K562 (cell line): ENCODE measurements at regions not wholly inside any gene's neighbourhood (a gene's known extent, or its start where the extent isn't known, plus 50 kb on each side); places are given as distances from the start of the nearest gene placed in this dataset.

Experiments
- ATAC-seq: fragments of 200-7000 bp; cut with Tn5 transposase; 3 replicates; pipeline ENCODE4 v1.9.1; 2020; ENCODE audit warnings: moderate library complexity
- BruUV-seq: library from RNA; stranded (reverse); fragments of 400-500 nt; replicated peaks from 2 replicates; lab custom pipeline; 2021; lab: Mats Ljungman, UMichigan
- CTCF ChIA-PET: fragments of 300-600 bp; formaldehyde crosslinking; extraction: SDS; loops from one replicate; lab custom pipeline; 2021; ENCODE audit warnings: low intra/inter-chr PET ratio; lab: Yijun Ruan, JAX
- POLR2A ChIA-PET: fragments of 300-600, 350-650 bp; sonication (Branson Sonifier 250); formaldehyde crosslinking; extraction: SDS; loops from one replicate; lab custom pipeline; 2021; ENCODE audit warnings: antibody characterized with exemption, inconsistent platforms; lab: Yijun Ruan, JAX
- DNase-seq, 4 experiments: peaks; one replicate each; pipeline versions ENCODE4 v3.0.0 to v3.0.0-alpha.2; 2011 to 2018; ENCODE audit warnings: low spot score in 3 of 4, mixed read lengths in 3 of 4; ENCODE audit errors: extremely low read depth in 1 of 4
- FAIRE-seq: peaks from 2 replicates; lab custom pipeline; 2011; peaks lifted over from hg19 to GRCh38; lab: Jason Lieb, UNC
- H2AFZ ChIP-seq: 2 replicates; pipeline ENCODE4 v1.6.0; 2011; ENCODE audit warnings: low read depth, low read length, control low read depth, inconsistent platforms
- H3K27ac ChIP-seq: fragments of 200-600 bp; 3 replicates; pipeline ENCODE4 v1.8.0; 2011; ENCODE audit warnings: low read depth, mild to moderate bottlenecking, control low read depth, inconsistent platforms, low read length, moderate library complexity, mixed read lengths; ENCODE audit errors: extremely low read depth
- H3K27me3 ChIP-seq, 2 experiments: fragments of 300-600 bp in 1 of 2; 2 replicates in 1 of 2; 3 replicates in 1 of 2; pipeline versions ENCODE4 v1.6.0 to v1.8.0; 2011; ENCODE audit warnings: inconsistent platforms in 2 of 2, low read length in 2 of 2, mild to moderate bottlenecking in 1 of 2, mixed read lengths in 1 of 2, moderate library complexity in 1 of 2; ENCODE audit not compliant: control insufficient read depth in 2 of 2, insufficient read depth in 2 of 2
- H3K36me3 ChIP-seq: fragments of 300-600 bp; 3 replicates; pipeline ENCODE4 v1.8.0; 2011; ENCODE audit warnings: mild to moderate bottlenecking, low read length, inconsistent platforms; ENCODE audit not compliant: control insufficient read depth, insufficient read depth
- H3K4me1 ChIP-seq, 2 experiments: fragments of 200-600 bp in 1 of 2; replicated peaks in 1 of 2; 2 replicates in 1 of 2; 3 replicates in 1 of 2; pipeline versions ENCODE4 v1.5.1 to v1.8.0; 2011; ENCODE audit warnings: inconsistent platforms in 2 of 2, low read length in 2 of 2, mild to moderate bottlenecking in 1 of 2, mixed read lengths in 1 of 2, moderate library complexity in 1 of 2; ENCODE audit not compliant: control insufficient read depth in 2 of 2, insufficient read depth in 2 of 2
- H3K4me2 ChIP-seq: 2 replicates; pipeline ENCODE4 v1.6.1; 2011; ENCODE audit warnings: low read length, control low read depth, inconsistent platforms, mixed read lengths; ENCODE audit not compliant: insufficient read depth
- H3K4me3 ChIP-seq: fragments of 200-600 bp; sonication (generic), shearing (Covaris generic); 2 replicates; pipeline ENCODE4 v1.5.1; 2016; ENCODE audit warnings: control low read depth, inconsistent platforms
- H3K79me2 ChIP-seq: fragments of 200-600 bp; 3 replicates; pipeline ENCODE4 v1.8.0; 2011; ENCODE audit warnings: low read length, inconsistent platforms; ENCODE audit not compliant: control insufficient read depth, insufficient read depth
- H3K9ac ChIP-seq, 2 experiments: 2 replicates each; pipeline versions ENCODE4 v1.6.0 to v1.6.1; 2011; ENCODE audit warnings: low read depth in 2 of 2, low read length in 2 of 2, control low read depth in 1 of 2, inconsistent platforms in 1 of 2, mild to moderate bottlenecking in 1 of 2, mixed read lengths in 1 of 2; ENCODE audit not compliant: insufficient read depth in 1 of 2
- H3K9me1 ChIP-seq: one replicate; pipeline ENCODE4 v1.6.0; 2011; ENCODE audit warnings: inconsistent platforms, mild to moderate bottlenecking, low read length, moderate library complexity; ENCODE audit not compliant: control insufficient read depth, insufficient read depth
- H3K9me3 ChIP-seq: replicated peaks from 2 replicates; pipeline ENCODE4 v1.5.1; 2011; ENCODE audit warnings: low read depth, low read length, inconsistent platforms; ENCODE audit not compliant: control insufficient read depth, insufficient read depth
- H4K20me1 ChIP-seq: replicated peaks from 2 replicates; pipeline ENCODE4 v1.6.1; 2011; ENCODE audit warnings: low read length, inconsistent platforms, mixed read lengths; ENCODE audit not compliant: control insufficient read depth, insufficient read depth
- CBFA2T3 ChIP-seq: fragments of 450-650 bp; IDR thresholded peaks from 2 replicates; pipeline ENCODE4 v1.6.1; 2017
- CCAR2 ChIP-seq: fragments of 200-400 bp; formaldehyde crosslinking; IDR thresholded peaks from 2 replicates; pipeline ENCODE4 v1.6.1; 2017; ENCODE audit warnings: mild to moderate bottlenecking, low read depth, low read length
- CTCFL ChIP-seq: IDR thresholded peaks from 2 replicates; pipeline ENCODE4 v1.6.1; 2011; ENCODE audit warnings: borderline replicate concordance, low read depth, mild to moderate bottlenecking, moderate library complexity, low read length; ENCODE audit not compliant: insufficient read depth, poor library complexity, severe bottlenecking
- FOSL1 ChIP-seq: fragments of 200-800 bp; sonication (Bioruptor generic); conservative IDR thresholded peaks from 2 replicates; pipeline ENCODE4 v1.6.1; 2016; ENCODE audit warnings: missing genetic modification characterization, missing compliant biosample characterization
- FOXK2 ChIP-seq, 2 experiments: fragments of 450-650 bp; IDR thresholded peaks in 1 of 2; conservative IDR thresholded peaks in 1 of 2; 2 replicates each; pipeline ENCODE4 v1.6.1; 2016; ENCODE audit warnings: low read depth in 2 of 2, mild to moderate bottlenecking in 1 of 2
- GTF2A2 ChIP-seq: IDR thresholded peaks from 2 replicates; pipeline ENCODE4 v1.6.1; 2016; ENCODE audit warnings: mild to moderate bottlenecking, missing genetic modification characterization, missing compliant biosample characterization
- GTF2F1 ChIP-seq: IDR thresholded peaks from 2 replicates; pipeline ENCODE4 v1.6.1; 2011; ENCODE audit warnings: low read depth, low read length, improper control_type of control experiment
- MCM3 ChIP-seq: fragments of 450-650 bp; IDR thresholded peaks from 2 replicates; pipeline ENCODE4 v1.6.1; 2016
- NCOA4 ChIP-seq: fragments of 450-650 bp; IDR thresholded peaks from 2 replicates; pipeline ENCODE4 v1.6.1; 2018; ENCODE audit warnings: mild to moderate bottlenecking; ENCODE audit not compliant: partially characterized antibody
- TAF7 ChIP-seq: fragments of 450-650 bp; IDR thresholded peaks from 2 replicates; pipeline ENCODE4 v1.6.1; 2016; ENCODE audit warnings: missing genetic modification characterization, missing compliant biosample characterization
- TFAM ChIP-seq: fragments of 250-450 bp; sonication (Bioruptor Pico); conservative IDR thresholded peaks from 2 replicates; pipeline ENCODE4 v1.5.0; 2021; ENCODE audit warnings: mild to moderate bottlenecking, moderate library complexity
- ZFX ChIP-seq: sonication (generic); formaldehyde crosslinking; IDR thresholded peaks from 2 replicates; pipeline ENCODE4 v1.8.0; 2022; ENCODE audit warnings: mild to moderate bottlenecking, missing genetic modification reagents, moderate library complexity
- WGBS: fragments of 100-300 bp; shearing (Covaris generic); methylation state at CpG from one replicate; pipeline ENCODE4 v1.1.6; 2016; ENCODE audit warnings: low coverage, mixed read lengths; ENCODE audit not compliant: insufficient coverage; ENCODE audit errors: missing lambda C conversion rate; 5-methylcytosine and 5-hydroxymethylcytosine counted together
- in situ Hi-C: fragments of 300-500 bp; cut with MboI; formaldehyde crosslinking; loops from 4 replicates; pipeline ENCODE4 v1.15.0; 2018; ENCODE audit warnings: inconsistent platforms, mixed read lengths
- intact Hi-C: fragments of 100-400 bp; cut with micrococcal nuclease; formaldehyde crosslinking; loops from 2 replicates; pipeline ENCODE4 v1.14.2; 2022

DNA sequence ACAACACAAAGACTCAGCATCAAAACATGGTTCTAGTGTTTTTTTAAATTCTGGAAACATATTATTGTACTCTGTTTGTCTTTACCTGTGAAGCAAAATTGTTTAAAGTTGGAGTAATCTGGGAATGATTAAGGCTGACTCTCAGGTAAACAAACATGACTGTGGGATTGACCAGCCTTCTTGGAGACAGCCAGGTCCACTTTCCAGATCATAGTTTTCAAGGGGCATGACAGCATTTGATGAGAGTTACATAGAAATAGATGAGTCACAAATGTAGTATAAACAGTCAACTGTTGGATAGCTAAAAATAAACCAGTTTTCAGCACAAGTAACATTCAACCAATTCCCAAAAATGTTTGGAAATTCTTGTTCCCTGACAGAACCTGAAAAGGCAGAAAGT is 1680.9 kb downstream of the OLFM4 start:
- Histone ChIP-seq H3K36me3 (no peaks in the 10 kb centered on the region), H3K4me2 (no peak overlapping the region), H3K9me1 (no peaks in the 10 kb centered on the region), H3K27ac (no peak overlapping the region), H3K9ac (no peak overlapping the region), H3K27me3 (no peaks in the 10 kb centered on the region), H3K4me1 (no peaks in the 10 kb centered on the region), H3K4me3 (no peak overlapping the region), H4K20me1 (no peaks in the 10 kb centered on the region), H3K9me3 (no peaks in the 10 kb centered on the region), H3K79me2 (no peaks in the 10 kb centered on the region), H2AFZ (no peak overlapping the region)
- DNase-seq (no peak), ATAC-seq (no peak), FAIRE-seq (no peak)
- intact Hi-C loops, result no loop called here
- TF ChIP-seq CCAR2, result no peak
- TF ChIP-seq GTF2F1, result no peak
- TF ChIP-seq TAF7 (tag), result no peak
- no peak for TF ChIP-seq FOSL1 (tag)
- no peak for TF ChIP-seq NCOA4
- no peak for TF ChIP-seq ZFX (CRISPR knock-in tag)
- TF ChIP-seq CBFA2T3, result no peak
- no peak for TF ChIP-seq GTF2A2
- TF ChIP-seq TFAM (CRISPR knock-in tag), result no peak
- BruUV-seq, result no TSS peak
- CTCF ChIA-PET, result no interaction called here
- in situ Hi-C loops, result no loop called here
- POLR2A ChIA-PET, result no interaction called here

- ATAC-seq, result no peak
- Histone ChIP-seq H3K9me1 (no peaks in the 10 kb centered on the region), H4K20me1 (no peaks in the 10 kb centered on the region), H3K4me3 (no peak overlapping the region), H3K79me2 (no peaks in the 10 kb centered on the region), H3K9me3 (no peaks in the 10 kb centered on the region), H3K36me3 (no peaks in the 10 kb centered on the region), H3K27me3 (no peaks in the 10 kb centered on the region), H3K9ac (no peak overlapping the region), H3K27ac (no peak overlapping the region), H3K4me1 (no peaks in the 10 kb centered on the region), H3K4me2 (no peak overlapping the region), H2AFZ (no peak overlapping the region)
- DNase-seq, result peak in 1 of 4 experiments; percentile 0
- no TSS peak for BruUV-seq
- 0% methylated on average over 5 of the region's 5 CpGs for WGBS
- POLR2A ChIA-PET, result no interaction called here
- no peak for FAIRE-seq
- intact Hi-C loops (no loop called here), in situ Hi-C loops (no loop called here)
- CTCF ChIA-PET, result no interaction called here
- TF ChIP-seq FOXK2 (conservative IDR thresholded peaks at IDR 0.05 in 1 of 2, IDR thresholded peaks at IDR 0.05 in 1 of 2; ENCODE audit: low read depth in 2 of 2) (no peak), MCM3 (no peak), CTCFL (no peak)
Observed at GRCh38 chr13:54733639-54734038, 1705.0 kb downstream of the OLFM4 start.
